ENCODE measurements at regions not wholly inside any gene's neighbourhood (a gene's known extent, or its start where the extent isn't known, plus 50 kb on each side); places are given as distances from the start of the nearest gene placed in this dataset.

DNA sequence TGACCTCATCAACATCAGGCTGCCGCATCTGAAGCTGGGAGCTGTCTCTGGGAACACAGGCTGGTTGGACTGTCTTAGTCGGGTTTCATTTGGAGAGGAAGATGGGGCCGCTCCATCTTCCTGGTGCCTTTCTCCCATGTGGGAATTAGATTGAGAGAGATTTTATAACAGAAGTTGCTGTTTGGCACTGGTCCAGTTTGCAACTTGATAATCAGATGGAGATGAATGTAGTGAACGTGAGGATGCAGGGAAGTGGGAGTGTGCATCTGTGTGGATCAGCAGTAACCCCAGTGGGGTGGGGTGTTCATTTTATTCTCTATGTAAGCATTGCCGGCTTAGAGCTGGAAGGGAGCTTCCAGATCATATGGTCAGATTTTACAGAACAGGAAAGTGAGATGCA is 250.9 kb downstream of the DCDC2C start:
- Histone ChIP-seq H3K9me3 (peaks cover 22% of the 10 kb centered on the region), H3K36me3 (ENCODE audit: low read depth) (no peaks in the 10 kb centered on the region), H3K4me1 (ENCODE audit: low read depth) (no peaks in the 10 kb centered on the region), H3K4me3 (no peak overlapping the region)
- no peak for DNase-seq
- TF ChIP-seq, protein P1, sequence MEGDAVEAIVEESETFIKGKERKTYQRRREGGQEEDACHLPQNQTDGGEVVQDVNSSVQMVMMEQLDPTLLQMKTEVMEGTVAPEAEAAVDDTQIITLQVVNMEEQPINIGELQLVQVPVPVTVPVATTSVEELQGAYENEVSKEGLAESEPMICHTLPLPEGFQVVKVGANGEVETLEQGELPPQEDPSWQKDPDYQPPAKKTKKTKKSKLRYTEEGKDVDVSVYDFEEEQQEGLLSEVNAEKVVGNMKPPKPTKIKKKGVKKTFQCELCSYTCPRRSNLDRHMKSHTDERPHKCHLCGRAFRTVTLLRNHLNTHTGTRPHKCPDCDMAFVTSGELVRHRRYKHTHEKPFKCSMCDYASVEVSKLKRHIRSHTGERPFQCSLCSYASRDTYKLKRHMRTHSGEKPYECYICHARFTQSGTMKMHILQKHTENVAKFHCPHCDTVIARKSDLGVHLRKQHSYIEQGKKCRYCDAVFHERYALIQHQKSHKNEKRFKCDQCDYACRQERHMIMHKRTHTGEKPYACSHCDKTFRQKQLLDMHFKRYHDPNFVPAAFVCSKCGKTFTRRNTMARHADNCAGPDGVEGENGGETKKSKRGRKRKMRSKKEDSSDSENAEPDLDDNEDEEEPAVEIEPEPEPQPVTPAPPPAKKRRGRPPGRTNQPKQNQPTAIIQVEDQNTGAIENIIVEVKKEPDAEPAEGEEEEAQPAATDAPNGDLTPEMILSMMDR (IDR thresholded peaks at IDR 0.05): no peak
- ATAC-seq: no peak
- intact Hi-C loops (cut with DNase I, micrococcal nuclease): no loop called here

DNA sequence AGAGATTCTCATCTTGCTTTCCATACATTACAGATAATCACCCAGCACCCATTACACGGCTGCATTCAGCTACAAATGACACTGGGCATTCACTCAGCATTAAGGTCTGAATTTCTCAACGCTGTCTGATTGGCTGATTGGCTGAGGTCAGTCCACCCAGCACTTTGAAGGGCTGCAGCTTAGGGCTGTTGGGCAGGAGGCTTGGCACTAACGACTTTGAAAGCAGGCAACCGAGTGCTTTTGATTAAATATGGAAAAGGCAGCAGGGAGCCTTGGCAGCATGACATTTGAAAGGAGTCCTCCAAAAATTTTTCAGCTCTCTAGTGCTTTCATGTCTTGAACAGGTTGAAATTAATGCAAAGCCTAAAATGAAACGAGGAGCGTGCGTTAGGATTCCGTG is 253.0 kb downstream of the DCDC2C start:
- ATAC-seq (no peak), DNase-seq (no peak)
- intact Hi-C loops (cut with DNase I, micrococcal nuclease): no loop called here
- H3K36me3 ChIP-seq (ENCODE audit: low read depth): no peaks in the 10 kb centered on the region
- H3K4me1 ChIP-seq (ENCODE audit: low read depth): no peaks in the 10 kb centered on the region
- peaks cover 6% of the 10 kb centered on the region for H3K9me3 ChIP-seq
- no peak overlapping the region for H3K4me3 ChIP-seq
- TF ChIP-seq, protein P1 (IDR thresholded peaks at IDR 0.05): no peak

DNA sequence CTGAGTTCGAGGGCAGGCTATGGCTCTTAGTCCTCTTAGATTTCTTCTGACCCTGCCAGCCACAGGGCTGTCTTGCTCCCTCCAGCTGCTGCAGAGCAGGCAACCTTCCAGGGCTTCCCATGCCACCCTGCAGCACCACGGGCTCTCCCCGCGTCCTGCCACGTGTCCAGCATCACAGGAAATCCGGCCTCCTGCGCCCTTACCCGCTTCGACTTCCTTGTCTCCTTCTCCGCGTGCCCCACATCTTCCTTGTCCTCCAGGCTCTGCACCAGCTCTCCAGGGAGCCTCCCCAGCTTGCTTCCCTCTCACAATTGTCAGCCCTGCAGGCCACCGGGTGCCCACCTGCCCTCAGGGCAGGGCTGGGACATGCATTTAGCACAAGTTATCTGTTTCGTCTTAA is 253.5 kb downstream of the DCDC2C start:
- Histone ChIP-seq H3K9me3 (peaks cover 2% of the 10 kb centered on the region), H3K4me1 (ENCODE audit: low read depth) (no peaks in the 10 kb centered on the region), H3K36me3 (ENCODE audit: low read depth) (no peaks in the 10 kb centered on the region), H3K4me3 (no peak overlapping the region)
- intact Hi-C loops (cut with DNase I, micrococcal nuclease): no loop called here
- no peak for DNase-seq
- TF ChIP-seq, protein P1 (IDR thresholded peaks at IDR 0.05): no peak
- ATAC-seq: no peak

DNA sequence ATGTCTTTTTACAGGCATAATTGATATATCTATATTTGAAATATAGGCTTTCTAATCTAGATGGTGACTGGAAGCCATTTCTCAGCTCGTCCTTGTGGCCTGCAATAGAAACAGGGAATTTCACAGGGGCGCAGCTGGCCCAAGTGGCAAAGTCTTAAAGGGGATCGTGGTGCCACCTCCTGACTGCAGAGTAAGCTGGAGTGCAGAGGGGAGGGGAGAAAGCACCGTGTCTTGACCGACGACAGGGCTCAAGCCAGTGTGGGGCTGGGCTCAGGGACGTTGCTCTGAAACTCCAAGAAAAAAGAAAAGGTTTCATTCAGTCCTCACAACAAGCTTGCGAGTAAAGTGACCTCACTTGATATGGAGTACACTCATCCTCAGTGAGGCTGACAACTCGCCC is 255.1 kb downstream of the DCDC2C start:
- ATAC-seq: no peak
- Histone ChIP-seq H3K36me3 (ENCODE audit: low read depth) (no peaks in the 10 kb centered on the region), H3K4me1 (ENCODE audit: low read depth) (no peaks in the 10 kb centered on the region), H3K9me3 (no peaks in the 10 kb centered on the region), H3K4me3 (no peak overlapping the region)
- no peak for DNase-seq
- intact Hi-C loops (cut with DNase I, micrococcal nuclease): no loop called here
- TF ChIP-seq, protein P1 (IDR thresholded peaks at IDR 0.05): no peak

DNA sequence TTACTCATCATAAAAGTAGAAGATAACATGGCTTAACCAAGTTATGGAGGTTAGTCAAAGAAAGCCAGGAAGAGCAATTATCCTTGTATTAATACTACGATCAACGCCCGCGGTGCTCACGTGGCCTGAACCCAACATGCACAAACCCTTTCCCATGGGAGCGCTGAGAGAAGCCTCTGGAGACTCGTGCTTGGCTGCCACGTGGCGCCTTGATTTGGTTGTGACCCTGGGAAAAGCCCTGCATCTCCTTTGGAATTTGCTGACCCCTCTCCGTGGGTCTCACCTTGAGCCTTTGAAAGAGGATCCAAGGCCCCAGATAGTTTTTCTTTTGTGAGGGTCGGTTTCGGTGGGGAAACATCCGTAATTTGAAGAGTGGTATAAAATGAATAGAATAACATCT is 255.6 kb downstream of the DCDC2C start:
- ATAC-seq (no peak), DNase-seq (no peak)
- H3K9me3 ChIP-seq: no peaks in the 10 kb centered on the region
- intact Hi-C loops (cut with DNase I, micrococcal nuclease): no loop called here
- no peaks in the 10 kb centered on the region for H3K36me3 ChIP-seq (ENCODE audit: low read depth)
- TF ChIP-seq, protein P1 (IDR thresholded peaks at IDR 0.05): no peak
- no peaks in the 10 kb centered on the region for H3K4me1 ChIP-seq (ENCODE audit: low read depth)
- H3K4me3 ChIP-seq: no peak overlapping the region

GRCh38 chr2:3959372-3959771 is 256.0 kb downstream of the DCDC2C start:
- intact Hi-C loops (cut with DNase I, micrococcal nuclease): no loop called here
- no peak overlapping the region for H3K4me3 ChIP-seq
- H3K36me3 ChIP-seq (ENCODE audit: low read depth): no peaks in the 10 kb centered on the region
- TF ChIP-seq, protein P1 (IDR thresholded peaks at IDR 0.05): no peak
- H3K9me3 ChIP-seq: no peaks in the 10 kb centered on the region
- no peak for DNase-seq
- no peak for ATAC-seq
- no peaks in the 10 kb centered on the region for H3K4me1 ChIP-seq (ENCODE audit: low read depth)
